ENCODE measurements at regions not wholly inside any gene's neighbourhood (a gene's known extent, or its start where the extent isn't known, plus 50 kb on each side); places are given as distances from the start of the nearest gene placed in this dataset.
"Not testable (repeated sequence)": the region's sequence is repeated elsewhere in the genome, so short reads cannot be mapped to it uniquely, and the experiment has no call there.

- TF ChIP-seq, protein P1, sequence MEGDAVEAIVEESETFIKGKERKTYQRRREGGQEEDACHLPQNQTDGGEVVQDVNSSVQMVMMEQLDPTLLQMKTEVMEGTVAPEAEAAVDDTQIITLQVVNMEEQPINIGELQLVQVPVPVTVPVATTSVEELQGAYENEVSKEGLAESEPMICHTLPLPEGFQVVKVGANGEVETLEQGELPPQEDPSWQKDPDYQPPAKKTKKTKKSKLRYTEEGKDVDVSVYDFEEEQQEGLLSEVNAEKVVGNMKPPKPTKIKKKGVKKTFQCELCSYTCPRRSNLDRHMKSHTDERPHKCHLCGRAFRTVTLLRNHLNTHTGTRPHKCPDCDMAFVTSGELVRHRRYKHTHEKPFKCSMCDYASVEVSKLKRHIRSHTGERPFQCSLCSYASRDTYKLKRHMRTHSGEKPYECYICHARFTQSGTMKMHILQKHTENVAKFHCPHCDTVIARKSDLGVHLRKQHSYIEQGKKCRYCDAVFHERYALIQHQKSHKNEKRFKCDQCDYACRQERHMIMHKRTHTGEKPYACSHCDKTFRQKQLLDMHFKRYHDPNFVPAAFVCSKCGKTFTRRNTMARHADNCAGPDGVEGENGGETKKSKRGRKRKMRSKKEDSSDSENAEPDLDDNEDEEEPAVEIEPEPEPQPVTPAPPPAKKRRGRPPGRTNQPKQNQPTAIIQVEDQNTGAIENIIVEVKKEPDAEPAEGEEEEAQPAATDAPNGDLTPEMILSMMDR (conservative IDR thresholded peaks at IDR 0.05; ENCODE audit: low read depth, low read length) = not testable (repeated sequence)
- not testable (repeated sequence) for TF ChIP-seq EZH2 (IDR thresholded peaks at IDR 0.05; ENCODE audit: borderline replicate concordance, low read depth, low read length, poor library complexity, severe bottlenecking)
These were observed 124.5 kb upstream of the PTPN20 start for GRCh38 chr10:46786518-46787320.
